HG03520 (cell line): ENCODE measurements at regions not wholly inside any gene's neighbourhood (a gene's known extent, or its start where the extent isn't known, plus 50 kb on each side); places are given as distances from the start of the nearest gene placed in this dataset.

ENCODE experiments used
- ATAC-seq: cut with Tn5 transposase; IDR thresholded peaks from one replicate; pipeline ENCODE4 v1.9.1; 2021; ENCODE audit warnings: mild to moderate bottlenecking, moderate library complexity; ENCODE audit not compliant: unreplicated experiment

DNA sequence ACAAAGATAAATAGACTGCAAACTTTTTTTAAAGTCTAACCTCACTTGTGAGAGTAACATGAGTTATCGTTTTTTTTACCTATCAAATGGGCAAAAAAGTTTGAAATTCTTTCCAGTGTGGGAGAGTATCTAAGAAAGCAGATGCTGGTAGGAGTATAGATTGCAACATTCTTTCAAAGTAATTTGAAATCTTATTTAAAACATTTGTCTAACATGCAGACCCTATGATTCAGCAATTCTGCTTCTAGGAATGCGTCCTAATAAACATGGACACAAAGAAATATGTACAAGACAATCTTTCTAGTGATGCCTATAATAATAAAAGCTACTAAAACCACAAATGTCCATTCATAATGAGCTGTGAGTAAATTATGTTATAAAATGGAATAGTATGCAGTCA lies 110.4 kb upstream of the TMCC3 start:
- no peak for ATAC-seq

DNA sequence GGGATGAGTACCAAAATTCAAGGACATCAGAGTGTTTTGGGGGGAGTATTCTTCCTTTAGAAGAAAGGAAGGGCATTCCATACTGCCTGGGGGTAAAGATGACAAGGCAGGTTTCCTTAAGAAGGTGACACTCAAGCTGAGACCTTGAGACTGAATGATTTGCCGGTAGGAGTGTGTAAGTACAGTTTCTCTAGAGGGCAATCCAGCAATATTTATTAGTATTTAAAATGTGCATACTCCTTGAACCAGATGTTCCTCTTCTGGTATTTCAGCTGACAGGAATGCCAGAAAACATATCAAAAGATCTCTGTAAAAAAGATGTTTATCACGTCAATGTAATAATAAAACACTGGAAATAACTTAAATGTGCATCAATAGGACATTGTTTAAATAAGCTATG lies 106.4 kb upstream of the TMCC3 start:
- ATAC-seq = no peak

DNA sequence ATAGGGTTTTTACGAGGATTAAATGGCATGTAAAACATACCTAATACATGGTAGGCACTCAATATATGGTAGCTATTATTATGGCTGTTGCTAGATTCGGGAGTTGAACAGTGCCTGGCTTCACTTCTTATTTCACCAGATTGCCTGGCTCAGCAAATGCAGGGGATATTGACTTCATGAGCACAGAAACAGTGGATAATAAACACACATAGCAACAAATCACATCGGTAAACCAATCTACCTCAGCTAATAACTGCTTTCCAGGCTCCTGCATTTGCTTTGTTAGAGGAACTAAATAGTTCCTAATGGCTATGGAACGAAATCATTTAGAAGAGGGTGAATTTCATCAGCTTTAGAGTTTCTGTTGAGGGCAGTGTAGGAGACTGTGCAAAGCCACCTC lies 105.2 kb upstream of the TMCC3 start:
- no peak for ATAC-seq

DNA sequence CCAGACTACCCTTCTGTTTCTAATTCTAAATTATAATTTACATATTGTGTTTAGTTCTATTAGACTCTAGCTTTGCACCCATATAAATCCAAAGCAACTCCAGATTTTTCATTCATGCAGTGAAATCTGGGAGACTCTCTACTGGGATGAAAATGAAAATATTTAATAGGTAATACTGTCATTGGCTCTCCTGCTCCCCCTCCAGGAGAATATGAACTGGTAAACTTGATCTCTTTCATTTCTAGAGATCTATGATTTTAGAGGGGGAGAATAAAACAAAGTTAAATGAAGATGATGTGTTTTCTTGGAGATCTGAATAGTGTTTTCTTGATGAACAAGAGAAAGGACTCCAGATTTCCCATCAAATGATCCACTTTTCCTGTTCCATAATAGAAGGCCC lies 104.3 kb upstream of the TMCC3 start:
- no peak for ATAC-seq

DNA sequence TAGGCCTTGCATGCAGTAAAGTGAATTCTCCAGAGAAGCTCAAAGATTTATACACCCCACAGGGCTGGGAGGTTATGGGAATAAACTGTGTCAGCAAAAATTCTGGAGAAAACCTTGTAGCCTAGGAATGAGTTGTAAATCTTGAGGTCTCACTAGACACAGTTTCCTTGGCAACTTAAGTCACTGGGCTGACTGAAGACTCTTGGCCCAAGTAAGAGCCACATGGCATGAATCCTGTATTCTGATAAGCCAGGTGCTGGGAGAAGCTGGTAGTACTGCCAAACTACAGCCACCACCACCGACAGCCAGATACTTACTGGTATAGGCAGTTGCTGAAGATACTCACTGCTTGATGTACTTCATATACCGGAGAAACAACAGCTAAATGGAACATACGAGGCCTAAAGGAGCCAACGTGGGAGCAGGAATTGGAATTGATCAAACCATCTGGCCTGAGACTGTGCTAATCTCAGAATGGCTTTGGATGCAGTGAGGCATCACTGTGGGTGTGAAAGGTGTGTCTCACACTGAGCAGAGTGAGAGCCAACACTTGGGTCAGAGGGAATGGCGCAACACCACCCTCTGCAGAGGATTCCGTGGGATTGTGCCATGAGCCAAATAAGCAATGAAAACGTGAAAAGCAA lies 102.8 kb upstream of the TMCC3 start:
- ATAC-seq = no peak

DNA sequence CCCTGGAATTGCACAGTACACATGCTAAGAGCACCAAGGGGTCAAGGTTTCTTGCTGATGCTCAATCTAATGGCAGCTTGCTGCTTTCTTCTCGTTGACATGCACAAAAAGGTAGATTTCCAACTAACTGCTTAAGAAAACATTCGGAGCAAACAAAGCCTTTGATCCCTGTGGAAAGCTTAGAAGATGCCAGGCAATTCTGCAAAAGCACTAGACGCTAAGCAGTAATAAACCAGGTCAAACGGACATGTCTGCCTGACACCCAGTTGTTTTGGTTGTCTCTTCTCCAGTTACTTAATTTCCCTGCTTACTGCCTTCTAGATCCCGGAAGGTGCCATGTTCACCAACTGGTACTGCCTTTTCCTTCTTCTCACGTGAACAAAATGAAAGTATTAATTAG lies 100.5 kb upstream of the TMCC3 start:
- ATAC-seq = no peak

DNA sequence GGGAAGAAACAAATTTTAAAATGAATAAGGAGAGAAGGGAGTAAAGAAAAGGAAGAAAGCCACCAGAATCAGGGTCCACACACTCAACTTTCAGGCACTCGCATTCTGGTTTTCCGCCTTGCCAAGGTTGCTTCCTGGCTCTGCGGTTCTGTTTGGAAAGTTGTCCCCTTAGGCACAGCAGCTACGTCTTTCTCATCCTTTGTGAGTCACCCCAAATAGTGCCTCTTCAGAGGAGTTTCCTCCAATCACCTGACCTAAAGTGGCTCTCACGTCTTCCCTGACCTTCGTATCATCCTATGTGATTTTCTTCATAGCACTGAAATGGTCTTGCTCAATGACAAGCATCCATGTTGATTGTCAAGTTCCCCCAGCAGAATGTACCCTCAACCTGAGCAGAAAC lies 99.5 kb upstream of the TMCC3 start:
- no peak for ATAC-seq

DNA sequence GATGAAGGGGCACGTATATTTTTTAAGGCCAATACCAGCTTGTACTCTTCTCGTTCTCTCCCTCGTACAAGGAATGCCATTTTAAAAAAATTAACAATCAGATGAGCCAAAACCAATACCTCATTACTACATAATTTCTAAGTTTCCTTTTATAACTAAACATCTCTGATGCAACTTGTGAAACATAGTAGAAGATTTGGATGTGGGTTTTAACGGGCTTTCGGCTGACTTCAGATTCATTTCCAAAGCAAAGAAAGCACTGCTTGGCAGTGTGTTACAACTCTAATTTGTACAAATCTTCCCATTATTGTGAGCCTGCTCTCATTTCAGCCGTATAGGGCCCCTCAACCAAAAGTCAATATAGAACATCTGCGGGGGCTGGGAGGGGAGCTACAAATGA lies 99.1 kb upstream of the TMCC3 start:
- no peak for ATAC-seq

DNA sequence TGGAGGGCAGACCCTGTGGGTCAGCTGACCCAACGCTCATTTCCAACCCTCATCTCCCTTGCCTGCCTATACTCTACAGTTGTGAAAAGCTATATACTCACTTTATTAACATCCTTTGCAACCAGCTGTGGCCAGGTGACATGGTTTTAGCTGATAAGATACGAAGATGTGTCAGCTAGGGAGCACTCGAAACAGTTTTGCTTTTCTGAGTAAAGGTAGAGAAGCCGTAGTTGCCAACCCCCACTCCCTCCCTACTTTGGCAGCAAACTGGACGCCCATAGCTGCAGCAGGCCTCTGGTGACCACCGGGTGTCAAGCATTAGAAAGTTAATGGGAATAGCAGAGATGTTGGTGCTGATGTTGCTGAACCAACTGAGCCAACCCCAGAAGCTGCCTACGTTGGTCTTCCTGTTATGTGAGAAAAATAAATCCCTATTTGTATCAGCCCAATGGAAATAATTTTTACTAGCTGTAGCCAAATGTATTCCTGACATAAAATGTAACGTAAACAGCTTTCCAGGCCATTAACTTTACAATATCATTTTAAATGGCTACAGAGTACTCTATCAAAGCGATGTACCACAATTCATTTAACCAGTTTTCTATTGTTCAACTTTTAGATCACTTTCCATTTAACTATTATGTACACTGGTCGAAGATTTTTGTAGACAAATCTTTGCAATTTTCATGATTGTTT lies 98.5 kb upstream of the TMCC3 start:
- ATAC-seq = no peak

DNA sequence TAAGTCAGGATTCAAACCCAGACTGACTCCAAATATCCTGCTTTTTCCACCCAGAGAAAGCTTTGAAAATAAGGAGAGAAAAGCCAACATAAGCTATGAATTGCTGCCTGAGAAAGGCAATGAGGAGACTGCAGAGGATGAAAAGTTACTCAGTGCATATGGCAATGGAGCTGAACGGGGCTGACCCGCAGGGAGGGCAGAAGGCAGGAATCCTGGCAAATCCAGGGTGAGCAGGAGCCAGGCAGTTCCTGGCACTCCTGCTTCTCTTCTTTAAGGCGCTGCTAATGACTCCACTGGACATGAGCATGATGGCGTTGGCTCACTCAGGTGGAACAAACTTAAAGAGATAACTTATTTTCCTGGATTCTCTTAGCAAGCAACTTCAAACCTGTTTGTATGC lies 95.2 kb upstream of the TMCC3 start:
- no peak for ATAC-seq

DNA sequence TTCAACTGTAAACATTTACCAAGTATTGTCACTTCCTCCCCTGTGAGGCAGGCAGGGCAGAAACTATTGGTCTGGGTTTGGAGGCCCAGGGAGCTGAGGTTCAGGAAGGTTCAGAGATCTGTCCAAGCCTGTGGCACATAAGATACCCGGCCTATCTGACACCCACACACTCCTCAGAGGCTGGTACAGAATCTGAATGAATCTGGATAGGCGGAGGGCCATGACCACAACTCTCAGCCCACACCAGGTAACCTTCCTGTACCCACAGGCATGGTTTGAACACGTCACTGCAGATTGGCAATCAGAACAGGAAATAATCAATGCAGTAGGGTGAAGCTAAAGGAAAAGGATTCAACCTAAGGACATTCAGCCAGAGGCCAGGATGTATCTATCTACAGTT lies 92.8 kb upstream of the TMCC3 start:
- ATAC-seq = no peak

DNA sequence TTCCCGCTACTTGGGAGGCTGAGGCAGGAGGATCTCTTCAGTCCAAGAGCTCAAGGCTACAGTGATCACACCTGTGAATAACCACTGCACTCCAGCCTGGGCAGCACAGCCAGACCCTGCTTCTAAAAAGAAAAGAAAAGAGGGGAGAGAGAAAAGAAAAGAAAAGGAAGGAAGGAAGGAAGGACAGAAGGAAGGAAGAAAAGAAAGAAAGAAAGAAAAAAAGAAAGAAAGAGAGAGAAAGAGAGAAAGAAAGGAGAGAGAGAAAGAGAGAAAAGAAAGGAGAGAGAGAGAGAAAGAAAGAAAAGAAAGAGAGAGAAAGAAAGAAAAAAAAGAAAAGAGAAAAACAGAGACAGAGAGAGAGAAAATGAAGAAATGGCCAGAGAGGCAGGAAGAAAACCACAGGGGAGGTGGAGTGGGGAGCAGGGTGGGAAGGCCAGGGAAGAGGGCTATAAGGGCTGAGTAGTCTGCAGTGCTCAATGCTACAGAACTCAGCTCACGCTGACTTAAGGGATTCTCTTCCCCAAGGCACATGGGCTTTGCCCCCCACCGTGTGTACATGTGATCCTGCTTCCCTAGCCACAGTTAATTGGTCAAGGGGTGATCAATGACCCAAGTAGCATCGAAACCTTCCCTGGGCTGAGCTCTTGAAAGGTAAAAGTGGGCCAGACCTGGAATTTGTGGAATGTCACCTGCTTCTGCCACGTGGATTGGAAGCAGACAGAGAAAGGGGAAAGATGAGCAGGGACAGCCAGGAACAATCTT lies 90.4 kb upstream of the TMCC3 start:
- no peak for ATAC-seq

DNA sequence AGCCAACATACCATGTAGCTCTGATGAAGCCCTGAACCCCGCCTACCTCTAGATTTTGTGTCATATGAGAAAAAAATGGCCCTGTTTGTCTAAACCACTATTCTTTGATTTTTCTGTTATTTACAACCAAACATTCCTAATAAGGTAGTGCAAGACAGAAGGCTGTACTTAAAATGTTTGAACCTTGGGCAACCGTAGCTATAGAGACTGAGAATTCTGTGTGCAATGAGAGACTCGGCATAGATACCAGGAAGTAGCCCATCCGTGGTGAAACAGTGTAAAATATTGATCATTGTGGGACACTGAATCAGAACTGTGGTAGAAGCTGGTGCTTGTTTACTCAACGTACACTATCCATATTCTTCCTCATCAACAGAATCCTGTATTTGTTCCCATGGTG lies 86.5 kb upstream of the TMCC3 start:
- no peak for ATAC-seq

DNA sequence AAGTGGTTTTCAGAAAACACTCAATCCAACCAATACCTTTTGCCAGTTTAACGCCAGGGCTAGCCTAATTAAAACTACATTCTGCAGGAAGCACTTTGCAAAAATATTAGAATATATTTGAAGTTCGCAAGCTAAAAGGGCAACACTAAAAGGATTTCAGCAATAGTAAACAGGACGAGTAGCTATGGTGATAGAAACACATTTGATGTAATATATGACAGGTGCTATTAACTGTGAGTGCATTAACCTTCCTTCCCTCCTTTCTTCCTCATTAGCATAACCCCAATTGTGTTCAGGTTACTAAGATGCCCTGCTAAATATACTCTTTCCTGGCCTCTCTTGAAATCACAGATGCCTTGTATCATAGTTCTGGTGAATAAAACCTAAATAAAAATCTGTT lies 85.6 kb upstream of the TMCC3 start:
- no peak for ATAC-seq

DNA sequence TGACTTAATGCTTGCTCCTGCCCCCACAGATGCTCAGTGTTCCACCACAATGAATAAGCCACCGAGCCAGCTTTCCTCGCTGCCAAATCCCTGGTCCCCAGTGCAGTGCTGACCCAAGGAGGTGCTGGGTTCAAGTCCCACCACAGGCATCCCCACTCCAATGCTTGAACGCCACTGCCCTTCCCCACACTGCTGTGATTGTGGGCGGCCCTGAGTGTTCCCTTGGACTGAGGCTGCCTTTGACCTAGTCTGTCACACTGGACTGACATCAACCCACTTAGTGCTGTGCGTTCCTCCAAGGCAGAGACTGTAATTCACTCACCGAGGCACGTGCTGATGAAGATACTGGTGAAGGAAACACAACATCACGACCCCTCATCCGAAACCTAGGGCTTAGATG lies 83.4 kb upstream of the TMCC3 start:
- no peak for ATAC-seq

DNA sequence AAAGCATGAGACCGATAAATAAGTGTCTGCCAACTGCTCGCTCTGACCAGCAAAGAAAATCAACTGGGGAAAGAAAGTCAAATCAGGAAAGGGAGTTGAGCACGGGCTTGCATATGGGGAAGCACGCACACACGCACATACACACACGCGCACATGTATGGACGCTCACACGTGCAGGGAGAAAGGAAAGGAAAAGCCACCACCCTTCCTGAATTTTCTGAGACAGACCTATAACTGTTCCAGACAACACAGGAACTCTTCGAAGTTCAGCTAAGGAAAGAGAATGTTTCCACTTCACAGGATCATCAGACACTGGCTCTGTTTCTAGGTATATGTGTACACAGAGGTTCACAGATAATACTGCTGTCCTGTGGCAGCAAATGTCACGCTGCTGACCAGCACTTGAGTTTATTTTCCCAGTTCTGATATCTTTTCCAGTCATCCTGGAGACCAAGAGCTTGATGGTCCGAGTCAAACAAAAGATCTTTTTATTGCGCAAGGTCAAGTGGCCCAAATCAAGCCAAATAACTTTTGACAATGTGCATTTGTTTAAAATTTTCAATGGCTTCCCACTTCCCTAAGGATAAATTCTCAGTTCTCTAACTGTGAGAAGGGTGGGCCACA lies 82.1 kb upstream of the TMCC3 start:
- no peak for ATAC-seq

DNA sequence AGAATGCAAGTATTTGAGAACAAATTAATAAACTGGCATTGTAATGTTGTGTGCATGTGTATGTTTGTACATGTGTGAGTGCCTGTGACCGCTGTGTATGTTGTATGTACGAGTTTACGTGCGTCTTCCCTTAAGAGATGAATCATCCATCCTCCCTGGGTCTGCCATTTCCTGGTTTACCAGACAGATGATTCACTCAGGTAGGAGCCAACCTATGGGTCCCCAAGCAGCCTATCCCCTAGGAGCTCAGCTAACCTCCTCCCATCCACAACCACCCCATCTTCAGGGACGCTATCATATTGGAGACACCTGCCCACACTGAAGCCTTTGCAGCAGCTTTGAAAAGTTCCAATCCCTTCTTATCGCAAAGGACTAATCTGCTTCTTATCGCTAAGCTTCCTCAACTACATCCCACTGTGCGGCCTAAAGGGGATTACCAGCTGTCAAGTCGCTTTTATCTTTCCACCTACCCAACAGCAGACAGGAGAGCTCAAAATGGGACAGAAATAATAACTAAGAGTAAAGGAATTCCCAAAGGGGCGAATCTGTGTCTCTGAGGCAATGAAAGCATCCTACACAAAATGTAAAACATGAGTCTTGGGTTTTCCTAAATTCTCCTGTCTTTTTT lies 81.5 kb upstream of the TMCC3 start:
- no peak for ATAC-seq

DNA sequence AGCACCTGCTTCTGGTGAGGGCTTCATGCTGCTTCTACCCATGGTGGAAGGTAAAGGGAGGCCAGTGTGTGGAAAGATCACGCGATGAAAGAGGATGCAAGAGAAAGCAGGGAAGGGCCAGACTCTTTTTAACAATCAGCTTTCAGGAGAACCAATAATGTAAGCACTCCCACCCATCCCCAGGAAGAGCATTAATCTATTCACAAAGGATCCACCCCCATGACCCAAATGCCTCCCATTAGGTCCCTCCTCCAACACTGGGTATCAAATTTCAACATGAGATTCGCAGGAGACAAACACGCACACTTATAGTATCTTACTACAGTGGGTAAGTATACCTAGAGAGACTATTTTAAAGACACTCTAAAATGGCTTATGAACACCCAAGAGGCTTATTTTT lies 80.5 kb upstream of the TMCC3 start:
- ATAC-seq = no peak

DNA sequence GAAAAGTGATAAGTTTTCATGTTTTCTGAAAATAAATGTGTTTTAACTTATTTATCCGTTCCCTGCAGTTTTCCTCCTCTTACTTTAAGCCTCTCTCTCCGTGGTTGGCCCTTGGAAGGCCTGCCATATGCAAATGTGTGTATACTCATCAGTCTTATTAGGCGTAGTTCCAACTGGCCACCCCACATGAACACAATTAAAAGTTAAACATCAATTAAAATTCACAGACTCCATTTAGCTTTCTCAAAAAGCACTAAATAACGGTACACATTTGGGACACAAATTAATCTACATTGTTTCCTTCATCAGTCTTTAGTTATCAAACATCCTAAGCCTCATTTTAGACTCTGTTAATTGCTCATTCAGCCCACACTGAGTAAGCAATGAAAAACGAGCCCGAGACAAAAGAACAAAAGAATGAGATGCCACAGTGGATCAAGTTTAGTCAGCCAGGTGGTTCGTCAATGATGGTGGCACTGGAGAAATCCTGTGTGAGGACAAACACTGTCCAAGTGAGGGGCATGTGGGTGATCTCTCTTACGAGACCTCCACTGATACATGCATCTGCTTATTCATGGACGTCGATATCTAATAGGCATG lies 76.0 kb upstream of the TMCC3 start:
- no peak for ATAC-seq

DNA sequence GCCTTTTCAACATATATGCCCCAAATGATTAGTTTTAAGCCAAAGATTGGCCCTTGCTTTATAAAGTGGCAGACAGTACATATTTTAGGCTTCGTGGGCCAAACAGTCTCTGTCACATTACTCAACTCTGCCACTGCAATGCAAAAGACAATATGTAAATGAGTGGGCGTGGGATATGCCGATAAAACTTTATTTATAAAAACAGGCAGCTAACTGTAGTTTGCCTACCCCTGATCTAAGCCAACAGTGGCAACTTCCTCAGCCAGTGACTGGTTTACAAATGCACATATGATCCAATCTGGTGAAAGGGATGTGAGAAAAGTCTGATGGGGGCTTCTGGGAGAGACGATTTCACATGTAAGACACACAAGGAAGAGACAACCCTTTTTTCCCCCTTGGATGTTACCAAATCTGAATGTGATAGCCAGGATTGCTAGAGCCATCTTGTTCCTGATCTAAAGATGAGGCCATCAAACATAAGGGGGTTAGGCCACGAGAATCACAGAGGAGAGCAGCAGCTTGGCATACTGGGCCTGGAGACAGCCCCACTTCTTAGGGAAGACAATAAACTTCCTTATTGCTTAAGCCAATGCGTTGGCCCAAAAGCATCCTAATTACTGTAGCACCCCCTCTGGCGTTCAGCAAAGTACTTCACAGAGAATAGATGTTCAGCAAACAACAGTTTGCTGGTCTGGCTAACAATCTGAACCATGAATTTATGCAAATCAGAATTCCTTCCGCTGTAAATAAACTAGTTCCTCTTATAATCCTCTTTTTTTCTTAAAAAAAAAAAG lies 75.2 kb upstream of the TMCC3 start:
- no peak for ATAC-seq
